ENCODE measurements at regions not wholly inside any gene's neighbourhood (a gene's known extent, or its start where the extent isn't known, plus 50 kb on each side); places are given as distances from the start of the nearest gene placed in this dataset.

DNA sequence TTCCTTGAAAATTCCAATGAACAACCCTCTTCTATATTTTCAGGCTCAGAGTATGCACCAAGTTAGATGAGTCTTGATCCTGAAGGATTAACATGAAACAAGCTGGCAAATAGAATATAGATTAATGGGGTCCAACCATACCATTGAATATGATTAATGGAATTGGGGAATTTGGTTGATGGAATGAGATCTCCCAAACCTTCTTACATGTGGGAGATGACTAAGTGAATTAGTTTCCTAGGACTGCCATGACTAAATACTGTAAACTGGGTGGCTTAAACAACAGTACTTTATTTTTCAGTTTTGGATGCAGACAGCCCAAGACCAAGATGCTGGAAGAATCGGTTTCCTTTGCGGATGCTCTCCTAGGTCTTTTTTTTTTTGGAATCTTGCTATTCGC lies 347.0 kb downstream of the QKI start:
- intact Hi-C loops (cut with DNase I, micrococcal nuclease) = no loop called here
- no peak overlapping the region for H3K27ac ChIP-seq (ENCODE audit: low read depth in 1 of 2, low read length in 2 of 2)
- no peaks in the 10 kb centered on the region for H3K4me1 ChIP-seq (ENCODE audit: insufficient read depth, low read length)
- Mint-ChIP-seq H3K36me3 (ENCODE audit: low read depth) (no peaks in the 10 kb centered on the region), H3K9me3 (no peaks in the 10 kb centered on the region), H3K4me1 (ENCODE audit: low read depth) (no peaks in the 10 kb centered on the region), H3K4me3 (no peak overlapping the region), H3K27me3 (peaks cover 27% of the 10 kb centered on the region), H3K27ac (no peak overlapping the region)
- no peak overlapping the region for H3K4me3 ChIP-seq (ENCODE audit: low read length)
- POLR2A ChIA-PET = no interaction called here
- ATAC-seq (ENCODE audit: poor library complexity) (no peak), DNase-seq (no peak)
- H3K36me3 ChIP-seq (ENCODE audit: insufficient read depth, low read length) = no peaks in the 10 kb centered on the region
- CTCF ChIA-PET = no interaction called here
- no peak for TF ChIP-seq CTCF (IDR thresholded peaks at IDR 0.05)
- H3K27me3 ChIP-seq (ENCODE audit: control insufficient read depth in 1 of 2, insufficient read depth in 2 of 2, low read length in 2 of 2) = no peaks in the 10 kb centered on the region
- no peaks in the 10 kb centered on the region for H3K9me3 ChIP-seq (ENCODE audit: control insufficient read depth in 1 of 2, insufficient read depth in 1 of 2, low read length in 2 of 2)

DNA sequence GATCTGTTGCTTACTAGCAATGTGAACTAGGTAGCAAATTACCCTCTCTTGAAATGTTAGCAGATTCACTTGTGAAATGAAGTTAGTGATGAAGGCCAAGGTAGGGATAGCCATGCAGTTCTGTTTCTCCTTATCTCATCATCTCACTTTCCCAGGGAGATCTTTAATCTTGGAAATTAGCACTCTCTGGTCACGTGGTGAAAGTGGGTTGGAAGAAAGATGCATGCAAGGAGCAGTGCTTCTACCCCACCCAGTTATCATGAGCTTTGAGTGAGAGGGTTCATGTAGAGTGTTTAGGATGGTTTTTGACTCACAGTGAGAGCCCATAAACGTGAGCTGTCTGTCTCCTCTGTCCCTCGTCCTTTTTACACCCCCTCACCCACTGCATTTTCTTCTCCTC lies 346.3 kb downstream of the QKI start:
- CTCF ChIA-PET = no interaction called here
- no peak for ATAC-seq (ENCODE audit: poor library complexity)
- DNase-seq = no peak
- Histone ChIP-seq H3K4me1 (ENCODE audit: insufficient read depth, low read length) (no peaks in the 10 kb centered on the region), H3K27ac (ENCODE audit: low read depth in 1 of 2, low read length in 2 of 2) (no peak overlapping the region), H3K4me3 (ENCODE audit: low read length) (no peak overlapping the region), H3K36me3 (ENCODE audit: insufficient read depth, low read length) (no peaks in the 10 kb centered on the region), H3K27me3 (ENCODE audit: control insufficient read depth in 1 of 2, insufficient read depth in 2 of 2, low read length in 2 of 2) (no peaks in the 10 kb centered on the region), H3K9me3 (ENCODE audit: control insufficient read depth in 1 of 2, insufficient read depth in 1 of 2, low read length in 2 of 2) (no peaks in the 10 kb centered on the region)
- Mint-ChIP-seq H3K36me3 (ENCODE audit: low read depth) (no peaks in the 10 kb centered on the region), H3K27me3 (peaks cover 27% of the 10 kb centered on the region), H3K4me1 (ENCODE audit: low read depth) (no peaks in the 10 kb centered on the region), H3K27ac (no peak overlapping the region), H3K4me3 (no peak overlapping the region), H3K9me3 (no peaks in the 10 kb centered on the region)
- POLR2A ChIA-PET = no interaction called here
- intact Hi-C loops (cut with DNase I, micrococcal nuclease) = no loop called here
- no peak for TF ChIP-seq CTCF (IDR thresholded peaks at IDR 0.05)

DNA sequence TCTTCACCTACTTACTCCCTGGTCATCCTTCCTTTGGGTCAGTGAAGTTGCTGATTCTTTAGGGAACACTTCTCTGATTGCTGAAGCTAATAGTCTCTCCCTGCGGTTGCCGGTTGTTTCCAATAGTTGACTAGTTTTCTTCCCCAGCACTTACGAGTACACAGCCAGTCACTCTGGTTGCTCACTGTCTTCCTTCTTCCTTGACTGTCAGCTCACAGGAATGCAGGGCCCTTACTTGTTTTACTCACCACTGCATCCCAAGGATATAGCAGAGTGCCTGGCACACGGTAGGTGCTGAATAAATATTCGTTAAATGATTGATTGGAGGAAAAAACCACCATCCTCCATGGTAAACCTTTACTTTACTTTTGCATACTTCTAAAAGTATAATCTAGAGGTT lies 345.0 kb downstream of the QKI start:
- Mint-ChIP-seq H3K36me3 (ENCODE audit: low read depth) (no peaks in the 10 kb centered on the region), H3K9me3 (peaks cover 4% of the 10 kb centered on the region), H3K4me3 (no peak overlapping the region), H3K27ac (no peak overlapping the region), H3K27me3 (peaks cover 22% of the 10 kb centered on the region), H3K4me1 (ENCODE audit: low read depth) (no peaks in the 10 kb centered on the region)
- DNase-seq = no peak
- ChIA-PET CTCF (no interaction called here), POLR2A (no interaction called here)
- Histone ChIP-seq H3K9me3 (ENCODE audit: control insufficient read depth in 1 of 2, insufficient read depth in 1 of 2, low read length in 2 of 2) (no peaks in the 10 kb centered on the region), H3K27ac (ENCODE audit: low read depth in 1 of 2, low read length in 2 of 2) (no peak overlapping the region), H3K27me3 (ENCODE audit: control insufficient read depth in 1 of 2, insufficient read depth in 2 of 2, low read length in 2 of 2) (no peaks in the 10 kb centered on the region), H3K4me3 (ENCODE audit: low read length) (no peak overlapping the region), H3K36me3 (ENCODE audit: insufficient read depth, low read length) (no peaks in the 10 kb centered on the region), H3K4me1 (ENCODE audit: insufficient read depth, low read length) (no peaks in the 10 kb centered on the region)
- no peak for TF ChIP-seq CTCF (IDR thresholded peaks at IDR 0.05)
- intact Hi-C loops (cut with DNase I, micrococcal nuclease) = no loop called here
- ATAC-seq (ENCODE audit: poor library complexity) = no peak

All from CD4-positive, alpha-beta T cell (primary cell).